ENCODE measurements at regions not wholly inside any gene's neighbourhood (a gene's known extent, or its start where the extent isn't known, plus 50 kb on each side); places are given as distances from the start of the nearest gene placed in this dataset.

DNA sequence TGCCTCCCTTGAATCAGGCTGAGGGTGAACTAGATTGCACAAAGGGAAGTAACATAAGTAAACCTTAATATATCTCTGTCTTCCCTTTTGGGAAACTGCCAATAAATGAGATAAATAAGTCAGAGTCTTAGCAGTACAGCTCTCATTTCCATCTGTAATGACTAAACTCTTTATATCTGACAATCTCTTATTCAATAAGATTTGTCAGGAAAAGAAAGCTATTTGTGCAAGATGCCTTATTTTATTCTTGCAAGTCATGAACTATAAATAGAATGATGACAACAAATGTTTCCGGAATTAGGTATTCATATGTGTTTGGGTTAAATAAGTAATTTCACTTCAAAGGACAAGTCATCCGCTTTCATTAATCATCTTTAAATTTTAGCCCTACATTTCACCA, 229.2 kb downstream of the PTGER3 start:
- DNase-seq = no peak
- H3K36me3 ChIP-seq = no peaks in the 10 kb centered on the region
- H3K4me3 ChIP-seq = no peak overlapping the region
- intact Hi-C loops (cut with DNase I) = no loop called here
- H3K9me3 ChIP-seq = no peaks in the 10 kb centered on the region
- H3K27me3 ChIP-seq = no peaks in the 10 kb centered on the region
- TF ChIP-seq, protein P1, sequence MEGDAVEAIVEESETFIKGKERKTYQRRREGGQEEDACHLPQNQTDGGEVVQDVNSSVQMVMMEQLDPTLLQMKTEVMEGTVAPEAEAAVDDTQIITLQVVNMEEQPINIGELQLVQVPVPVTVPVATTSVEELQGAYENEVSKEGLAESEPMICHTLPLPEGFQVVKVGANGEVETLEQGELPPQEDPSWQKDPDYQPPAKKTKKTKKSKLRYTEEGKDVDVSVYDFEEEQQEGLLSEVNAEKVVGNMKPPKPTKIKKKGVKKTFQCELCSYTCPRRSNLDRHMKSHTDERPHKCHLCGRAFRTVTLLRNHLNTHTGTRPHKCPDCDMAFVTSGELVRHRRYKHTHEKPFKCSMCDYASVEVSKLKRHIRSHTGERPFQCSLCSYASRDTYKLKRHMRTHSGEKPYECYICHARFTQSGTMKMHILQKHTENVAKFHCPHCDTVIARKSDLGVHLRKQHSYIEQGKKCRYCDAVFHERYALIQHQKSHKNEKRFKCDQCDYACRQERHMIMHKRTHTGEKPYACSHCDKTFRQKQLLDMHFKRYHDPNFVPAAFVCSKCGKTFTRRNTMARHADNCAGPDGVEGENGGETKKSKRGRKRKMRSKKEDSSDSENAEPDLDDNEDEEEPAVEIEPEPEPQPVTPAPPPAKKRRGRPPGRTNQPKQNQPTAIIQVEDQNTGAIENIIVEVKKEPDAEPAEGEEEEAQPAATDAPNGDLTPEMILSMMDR (IDR thresholded peaks at IDR 0.05) = no peak
- no peak for TF ChIP-seq POLR2A (IDR thresholded peaks at IDR 0.05)
- H3K27ac ChIP-seq = no peak overlapping the region
- WGBS, 2 donors = 55 to 87% methylated on average over 2 of the region's 2 CpGs
- no peaks in the 10 kb centered on the region for H3K4me1 ChIP-seq

DNA sequence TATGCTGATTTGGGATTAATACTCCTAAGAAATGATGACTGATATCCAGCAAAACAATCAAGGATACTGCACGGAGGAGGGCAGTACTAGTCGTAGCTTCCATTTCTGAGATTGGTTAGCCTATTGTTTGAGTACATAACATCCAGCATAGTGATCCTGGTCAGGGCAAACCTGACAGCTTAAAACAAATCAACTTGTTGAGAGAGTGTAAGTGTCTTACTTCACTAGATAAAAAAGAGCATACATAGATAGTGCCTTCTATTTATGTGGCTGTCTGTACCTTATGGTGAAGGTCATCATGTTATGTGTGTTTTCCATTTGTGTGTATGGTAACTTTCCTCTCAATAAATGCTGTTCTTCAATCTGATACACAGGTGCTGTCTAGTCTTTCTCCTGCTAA, 228.4 kb downstream of the PTGER3 start:
- H3K9me3 ChIP-seq = no peaks in the 10 kb centered on the region
- intact Hi-C loops (cut with DNase I) = no loop called here

DNA sequence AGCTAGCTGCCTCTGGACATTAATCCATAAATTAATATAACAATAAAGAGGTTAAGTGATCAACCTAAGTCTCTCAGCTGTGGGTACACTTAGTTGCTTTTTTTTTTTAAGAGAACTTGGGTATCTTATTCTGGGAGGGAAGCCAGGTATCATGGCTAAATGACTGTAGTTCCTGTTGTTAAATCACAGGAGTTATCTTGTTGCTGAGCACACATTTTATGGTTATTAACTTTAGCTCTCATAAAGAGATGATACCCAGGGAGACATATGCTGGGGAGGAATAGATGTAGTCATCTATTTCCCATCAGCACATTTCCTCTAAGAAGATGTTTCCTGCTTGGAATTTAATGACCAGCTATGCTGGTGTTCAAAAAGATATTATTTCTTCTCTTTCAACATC, 227.8 kb downstream of the PTGER3 start:
- Histone ChIP-seq H3K27me3 (no peaks in the 10 kb centered on the region), H3K4me3 (no peak overlapping the region), H3K9me3 (no peaks in the 10 kb centered on the region), H3K36me3 (no peaks in the 10 kb centered on the region), H3K27ac (no peak overlapping the region), H3K4me1 (no peaks in the 10 kb centered on the region)
- DNase-seq = no peak
- TF ChIP-seq, protein P1 (IDR thresholded peaks at IDR 0.05) = no peak
- TF ChIP-seq POLR2A (IDR thresholded peaks at IDR 0.05) (no peak), POLR2AphosphoS5 (IDR thresholded peaks at IDR 0.05) (no peak)
- intact Hi-C loops (cut with DNase I) = no loop called here

More for the DNA sequence above, 228.4 kb downstream of the PTGER3 start:
- no peak for DNase-seq
- Histone ChIP-seq H3K4me3 (no peak overlapping the region), H3K27ac (no peak overlapping the region), H3K36me3 (no peaks in the 10 kb centered on the region), H3K4me1 (no peaks in the 10 kb centered on the region), H3K27me3 (no peaks in the 10 kb centered on the region)
- TF ChIP-seq POLR2A (IDR thresholded peaks at IDR 0.05) (no peak), POLR2AphosphoS5 (IDR thresholded peaks at IDR 0.05) (no peak), EP300 (IDR thresholded peaks at IDR 0.05) (no peak)
- TF ChIP-seq, protein P1 (IDR thresholded peaks at IDR 0.05) = no peak
- WGBS, 2 donors = 76 to 91% methylated on average over 2 of the region's 2 CpGs

DNA sequence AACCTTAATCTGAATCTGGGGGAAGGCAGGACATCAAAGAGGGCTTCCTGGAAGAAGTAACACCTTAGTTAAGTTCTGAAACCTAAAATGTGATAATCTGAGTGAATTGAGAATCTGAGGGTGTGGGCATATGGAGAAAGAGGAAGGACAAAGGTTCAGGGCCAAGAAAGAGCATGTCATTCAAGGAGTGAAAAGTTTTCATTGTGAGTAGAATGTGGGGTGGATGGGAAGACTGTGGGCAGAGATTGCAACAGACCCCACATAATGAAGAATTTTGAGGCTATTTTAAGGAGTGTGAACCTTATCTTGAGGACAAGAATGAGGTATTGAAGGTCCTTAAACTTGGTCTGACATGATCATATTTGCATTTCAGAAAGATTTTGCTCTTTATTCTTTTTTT, 227.2 kb downstream of the PTGER3 start:
- Histone ChIP-seq H3K27me3 (no peaks in the 10 kb centered on the region), H3K4me1 (no peaks in the 10 kb centered on the region), H3K9me3 (no peaks in the 10 kb centered on the region), H3K36me3 (no peaks in the 10 kb centered on the region), H3K27ac (no peak overlapping the region), H3K4me3 (no peak overlapping the region)
- intact Hi-C loops (cut with DNase I) = no loop called here
- TF ChIP-seq, protein P1 (IDR thresholded peaks at IDR 0.05) = no peak
- TF ChIP-seq POLR2A (IDR thresholded peaks at IDR 0.05) = no peak
- no peak for TF ChIP-seq EP300 (IDR thresholded peaks at IDR 0.05)
- no peak for TF ChIP-seq POLR2AphosphoS5 (IDR thresholded peaks at IDR 0.05)
- no peak for DNase-seq

DNA sequence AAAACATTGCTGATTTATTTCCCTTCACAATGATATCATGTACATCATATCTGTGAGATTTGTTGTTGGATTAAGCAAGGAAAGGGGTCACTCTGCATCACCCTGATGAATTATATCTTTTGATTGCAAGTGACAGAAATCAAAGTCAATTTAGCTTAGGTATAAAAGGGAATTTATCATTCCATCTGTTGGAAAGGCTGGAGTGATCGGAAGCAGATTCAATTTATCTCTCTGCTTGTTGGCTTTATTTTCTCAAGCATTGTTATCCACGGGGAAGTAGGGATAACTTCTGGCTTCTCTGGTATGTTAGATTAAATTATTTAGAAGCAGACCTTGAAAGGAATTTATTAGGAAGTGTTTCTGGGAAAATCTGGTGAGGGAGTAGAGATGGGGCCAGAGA, 226.6 kb downstream of the PTGER3 start:
- Histone ChIP-seq H3K36me3 (no peaks in the 10 kb centered on the region), H3K9me3 (no peaks in the 10 kb centered on the region), H3K4me3 (no peak overlapping the region), H3K27ac (no peak overlapping the region), H3K4me1 (no peaks in the 10 kb centered on the region), H3K27me3 (no peaks in the 10 kb centered on the region)
- TF ChIP-seq, protein P1 (IDR thresholded peaks at IDR 0.05) = no peak
- no peak for TF ChIP-seq EP300 (IDR thresholded peaks at IDR 0.05)
- no peak for TF ChIP-seq POLR2A (IDR thresholded peaks at IDR 0.05)
- no peak for TF ChIP-seq POLR2AphosphoS5 (IDR thresholded peaks at IDR 0.05)
- intact Hi-C loops (cut with DNase I) = no loop called here
- WGBS, 2 donors = 44 to 61% methylated on average over 2 of the region's 2 CpGs
- no peak for DNase-seq

Measured in sigmoid colon (tissue), 6 donors.